ENCODE measurements at regions not wholly inside any gene's neighbourhood (a gene's known extent, or its start where the extent isn't known, plus 50 kb on each side); places are given as distances from the start of the nearest gene placed in this dataset.

GRCh38 chr14:73800970-73801515 lies 50.6 kb upstream of the PTGR2 start:
- no peak for DNase-seq

GRCh38 chr14:73797543-73798265 lies 53.9 kb upstream of the PTGR2 start:
- no peak for DNase-seq

GRCh38 chr14:73796893-73797542 lies 54.6 kb upstream of the PTGR2 start:
- DNase-seq, result no peak

- DNase-seq, result no peak
Observed at GRCh38 chr14:73796415-73796814, 55.2 kb upstream of the PTGR2 start.

GRCh38 chr14:73795974-73796373 lies 55.7 kb upstream of the PTGR2 start:
- DNase-seq, result no peak

GRCh38 chr14:73795466-73795865 lies 56.2 kb upstream of the PTGR2 start:
- DNase-seq, result no peak

GRCh38 chr14:73794146-73794545 lies 57.5 kb upstream of the PTGR2 start:
- no peak for DNase-seq

- DNase-seq, result no peak
Observed at GRCh38 chr14:73792481-73792880, 59.1 kb upstream of the PTGR2 start.

- no peak for DNase-seq
Observed at GRCh38 chr14:73789989-73790581, 61.5 kb upstream of the PTGR2 start.

- no peak for DNase-seq
Observed at GRCh38 chr14:73788701-73789551, 62.7 kb upstream of the PTGR2 start.

GRCh38 chr14:73788317-73788598 lies 63.4 kb upstream of the PTGR2 start:
- no peak for DNase-seq

- no peak for DNase-seq
Observed at GRCh38 chr14:73787486-73788316, 63.9 kb upstream of the PTGR2 start.

GRCh38 chr14:73786636-73787485 lies 64.8 kb upstream of the PTGR2 start:
- DNase-seq, result peak; percentile 66

GRCh38 chr14:73785834-73786635 lies 65.6 kb upstream of the PTGR2 start:
- peak; percentile 72 for DNase-seq

- no peak for DNase-seq
Observed at GRCh38 chr14:73785336-73785833, 66.2 kb upstream of the PTGR2 start.

GRCh38 chr14:73784988-73785313 lies 66.7 kb upstream of the PTGR2 start:
- DNase-seq, result no peak

GRCh38 chr14:73784181-73784987 lies 67.2 kb upstream of the PTGR2 start:
- no peak for DNase-seq

- no peak for DNase-seq
Observed at GRCh38 chr14:73783107-73783727, 68.4 kb upstream of the PTGR2 start.

GRCh38 chr14:73782623-73783022 lies 68.4 kb upstream of the PNMA1 start:
- DNase-seq, result no peak
